ENCODE measurements at regions not wholly inside any gene's neighbourhood (a gene's known extent, or its start where the extent isn't known, plus 50 kb on each side); places are given as distances from the start of the nearest gene placed in this dataset.
"Not testable (repeated sequence)": the region's sequence is repeated elsewhere in the genome, so short reads cannot be mapped to it uniquely, and the experiment has no call there.

DNA sequence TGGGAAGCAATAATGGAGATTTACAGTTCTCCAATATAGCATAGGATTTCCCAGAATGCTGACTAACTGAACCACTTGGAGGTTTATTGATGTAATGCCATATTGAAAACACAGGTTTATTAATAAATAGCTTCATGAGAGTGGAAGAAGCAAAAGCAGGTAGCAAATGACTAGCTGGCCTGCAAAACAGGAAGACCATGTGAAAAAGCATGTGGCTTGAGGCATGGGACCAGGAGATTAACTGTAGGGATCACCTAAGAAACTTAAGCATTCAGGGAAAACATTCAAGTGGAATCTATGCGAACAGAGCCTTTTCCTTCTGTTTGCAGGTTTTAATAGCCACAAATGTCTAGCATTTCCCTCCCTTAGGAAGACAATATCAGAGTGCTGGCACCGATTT lies 679.7 kb downstream of the ZEB2 start:
- no peak for DNase-seq (ENCODE audit: extremely low read depth, low read depth)
- TF ChIP-seq, protein P1, sequence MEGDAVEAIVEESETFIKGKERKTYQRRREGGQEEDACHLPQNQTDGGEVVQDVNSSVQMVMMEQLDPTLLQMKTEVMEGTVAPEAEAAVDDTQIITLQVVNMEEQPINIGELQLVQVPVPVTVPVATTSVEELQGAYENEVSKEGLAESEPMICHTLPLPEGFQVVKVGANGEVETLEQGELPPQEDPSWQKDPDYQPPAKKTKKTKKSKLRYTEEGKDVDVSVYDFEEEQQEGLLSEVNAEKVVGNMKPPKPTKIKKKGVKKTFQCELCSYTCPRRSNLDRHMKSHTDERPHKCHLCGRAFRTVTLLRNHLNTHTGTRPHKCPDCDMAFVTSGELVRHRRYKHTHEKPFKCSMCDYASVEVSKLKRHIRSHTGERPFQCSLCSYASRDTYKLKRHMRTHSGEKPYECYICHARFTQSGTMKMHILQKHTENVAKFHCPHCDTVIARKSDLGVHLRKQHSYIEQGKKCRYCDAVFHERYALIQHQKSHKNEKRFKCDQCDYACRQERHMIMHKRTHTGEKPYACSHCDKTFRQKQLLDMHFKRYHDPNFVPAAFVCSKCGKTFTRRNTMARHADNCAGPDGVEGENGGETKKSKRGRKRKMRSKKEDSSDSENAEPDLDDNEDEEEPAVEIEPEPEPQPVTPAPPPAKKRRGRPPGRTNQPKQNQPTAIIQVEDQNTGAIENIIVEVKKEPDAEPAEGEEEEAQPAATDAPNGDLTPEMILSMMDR (IDR thresholded peaks at IDR 0.05; ENCODE audit: low read depth, low read length, missing control alignments) = no peak
- H3K4me3 ChIP-seq (replicated peaks; ENCODE audit: low read depth, low read length) = no peak overlapping the region

GRCh38 chr2:143839456-143839855 lies 680.5 kb downstream of the ZEB2 start:
- TF ChIP-seq, protein P1 (IDR thresholded peaks at IDR 0.05; ENCODE audit: low read depth, low read length, missing control alignments) = no peak
- DNase-seq (ENCODE audit: extremely low read depth, low read depth) = no peak

DNA sequence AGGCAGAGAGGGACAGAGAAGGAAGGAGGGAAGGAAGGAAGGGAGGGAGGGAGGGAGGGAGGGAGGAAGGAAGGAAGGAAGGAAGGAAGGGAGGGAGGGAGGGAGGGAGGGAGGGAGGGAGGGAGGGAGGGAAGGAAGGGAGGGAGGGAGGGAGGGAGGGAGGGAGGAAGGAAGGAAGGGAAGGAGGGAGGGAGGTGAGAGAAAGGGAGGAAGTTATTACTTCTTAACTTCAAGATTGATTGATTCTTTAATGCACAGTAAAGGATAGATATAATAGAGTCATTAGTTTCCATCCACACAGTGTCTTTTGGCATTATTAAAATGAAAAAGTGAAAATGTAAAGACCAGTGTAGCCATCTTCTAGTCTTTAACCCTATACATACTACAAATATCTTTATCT lies 682.9 kb downstream of the ZEB2 start:
- not testable (repeated sequence) for H3K4me3 ChIP-seq (replicated peaks; ENCODE audit: low read depth, low read length)

More at GRCh38 chr2:143839456-143839855, 680.5 kb downstream of the ZEB2 start:
- H3K4me3 ChIP-seq (replicated peaks; ENCODE audit: low read depth, low read length) = no peak overlapping the region

DNA sequence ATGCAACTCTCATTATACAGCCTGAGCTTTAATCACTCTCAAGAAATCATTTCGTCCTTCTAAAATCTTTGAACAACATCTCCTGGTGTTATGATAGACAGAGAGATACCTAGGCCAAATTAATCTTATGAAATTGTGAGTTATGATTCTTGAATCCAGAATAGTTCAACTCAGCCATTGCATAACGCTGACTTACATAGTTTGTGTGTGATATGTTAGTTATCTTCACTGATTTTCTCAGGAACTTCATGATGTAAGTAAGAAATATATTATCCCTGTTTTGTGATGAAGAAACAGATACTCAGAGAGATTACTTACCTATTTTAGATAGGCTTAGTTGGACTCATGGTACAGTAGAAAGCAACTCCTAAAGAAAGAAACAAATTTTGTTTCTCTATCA lies 684.4 kb downstream of the ZEB2 start:
- TF ChIP-seq, protein P1 (IDR thresholded peaks at IDR 0.05; ENCODE audit: low read depth, low read length, missing control alignments) = no peak
- no peak for DNase-seq (ENCODE audit: extremely low read depth, low read depth)
- H3K4me3 ChIP-seq (replicated peaks; ENCODE audit: low read depth, low read length) = no peak overlapping the region

More for the DNA sequence above, 682.9 kb downstream of the ZEB2 start:
- not testable (repeated sequence) for DNase-seq (ENCODE audit: extremely low read depth, low read depth)

- TF ChIP-seq, protein P1 (IDR thresholded peaks at IDR 0.05; ENCODE audit: low read depth, low read length, missing control alignments) = no peak
- no peak overlapping the region for H3K4me3 ChIP-seq (replicated peaks; ENCODE audit: low read depth, low read length)
- no peak for DNase-seq (ENCODE audit: extremely low read depth, low read depth)
These were observed 686.8 kb downstream of the ZEB2 start for GRCh38 chr2:143833015-143833660.

- no peak overlapping the region for H3K4me3 ChIP-seq (replicated peaks; ENCODE audit: low read depth, low read length)
- DNase-seq (ENCODE audit: extremely low read depth, low read depth) = no peak
- TF ChIP-seq, protein P1 (IDR thresholded peaks at IDR 0.05; ENCODE audit: low read depth, low read length, missing control alignments) = no peak
These were observed 689.4 kb downstream of the ZEB2 start for GRCh38 chr2:143830476-143830875.

DNA sequence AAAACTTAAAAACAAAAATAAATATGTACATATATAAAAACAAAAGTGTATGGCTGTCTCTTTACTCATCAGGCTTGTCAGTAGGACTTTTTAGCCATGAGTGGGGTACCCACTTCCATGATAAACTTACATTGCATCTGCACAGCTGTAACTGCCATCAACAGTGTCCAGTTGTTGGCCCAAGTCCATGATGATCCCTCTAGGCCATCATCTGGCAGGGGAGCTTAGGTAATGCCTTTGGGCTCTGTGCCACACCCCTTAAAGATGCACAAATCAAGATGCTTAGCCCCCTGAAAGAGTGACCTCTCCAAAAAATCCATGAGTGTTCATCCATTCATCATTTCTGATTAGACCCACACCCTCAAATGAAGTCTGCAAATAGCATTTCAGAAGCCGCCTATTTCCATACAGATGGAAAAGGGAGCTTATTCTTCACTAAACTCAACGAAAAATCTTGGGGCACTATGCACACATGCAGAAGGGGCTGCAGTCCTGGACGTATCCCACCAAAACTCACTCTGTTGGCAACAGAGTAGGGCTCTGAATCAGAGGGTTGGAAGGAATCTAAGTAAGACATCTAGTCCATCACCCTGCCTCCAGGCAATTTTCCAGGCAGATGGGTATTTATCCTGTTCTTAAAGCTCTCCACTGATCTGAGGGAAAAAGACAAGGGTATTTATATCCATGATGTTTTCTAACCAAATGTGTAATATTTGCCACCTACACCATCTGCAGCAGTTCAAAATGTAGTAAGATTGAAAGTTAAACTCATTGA lies 691.0 kb downstream of the ZEB2 start:
- no peak overlapping the region for H3K4me3 ChIP-seq (replicated peaks; ENCODE audit: low read depth, low read length)
- TF ChIP-seq, protein P1 (IDR thresholded peaks at IDR 0.05; ENCODE audit: low read depth, low read length, missing control alignments) = no peak
- no peak for DNase-seq (ENCODE audit: extremely low read depth, low read depth)
